Peyer's patch (tissue), 4 donors: ENCODE measurements at regions not wholly inside any gene's neighbourhood (a gene's known extent, or its start where the extent isn't known, plus 50 kb on each side); places are given as distances from the start of the nearest gene placed in this dataset.

Experiments
- DNase-seq, 3 donors: peaks; one replicate each; pipeline ENCODE4 v3.0.0-alpha.2; 2017 to 2019
- H3K27ac ChIP-seq, 4 donors: fragments of 200-600 bp; sonication (generic); one replicate each; pipeline ENCODE4 v1.5.1; 2016 to 2019
- H3K27me3 ChIP-seq, 2 donors: fragments of 200-600 bp; sonication (generic); one replicate each; pipeline ENCODE4 v1.5.1; 2019
- H3K36me3 ChIP-seq, 3 donors: fragments of 200-600 bp; sonication (generic); one replicate each; pipeline ENCODE4 v1.5.1; 2016 to 2019
- H3K4me1 ChIP-seq, 4 donors: fragments of 200-600 bp; sonication (generic); one replicate each; pipeline ENCODE4 v1.5.1; 2016 to 2019
- H3K4me3 ChIP-seq, 4 donors: fragments of 200-600 bp; sonication (generic); 1 replicate in 3 of 4; 2 replicates in 1 of 4; pipeline ENCODE4 v1.5.1; 2016 to 2019; ENCODE audit warnings: mild to moderate bottlenecking in 1 of 4
- H3K9me3 ChIP-seq, 4 donors: fragments of 200-600 bp; sonication (generic); one replicate each; pipeline ENCODE4 v1.5.1; 2016 to 2019; ENCODE audit warnings: mild to moderate bottlenecking in 1 of 4
- POLR2A ChIP-seq, 2 donors: fragments of 450-650 bp; IDR thresholded peaks; one replicate each; pipeline ENCODE4 v1.5.1; 2017; ENCODE audit warnings: antibody characterized with exemption in 2 of 2, mild to moderate bottlenecking in 2 of 2, moderate library complexity in 2 of 2
- TF ChIP-seq, protein P1 (sequence below), 6 experiments: fragments of 450-650 bp in 4 of 6; fragments of 200-600 bp in 2 of 6; sonication (generic) in 1 of 6; IDR thresholded peaks; one replicate each; pipeline ENCODE4 v1.5.1; 2017 to 2019; ENCODE audit warnings: antibody characterized with exemption in 6 of 6, mild to moderate bottlenecking in 3 of 6, moderate library complexity in 1 of 6

DNA sequence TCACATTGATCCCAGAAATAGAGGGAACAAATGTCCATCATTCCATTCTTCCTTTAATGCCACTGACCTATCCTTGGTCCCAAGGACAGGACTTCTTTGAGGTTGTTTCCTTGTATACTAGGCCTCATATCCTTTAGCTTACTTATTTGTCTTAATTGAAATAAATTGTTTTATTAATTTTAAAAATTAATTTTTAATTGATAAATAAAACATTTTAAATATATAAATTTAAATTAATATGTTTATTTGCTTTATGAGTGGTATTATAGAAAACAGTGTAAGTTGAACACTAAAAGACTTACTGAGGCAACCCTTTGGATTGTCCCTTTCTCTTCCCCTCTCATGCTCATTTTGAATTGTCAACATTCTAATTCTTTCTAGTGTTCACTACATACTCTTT, 556.9 kb upstream of the NUDT12 start:
- H3K27me3 ChIP-seq = no peaks in the 10 kb centered on the region
- no peak overlapping the region for H3K27ac ChIP-seq
- H3K9me3 ChIP-seq = no peaks in the 10 kb centered on the region
- TF ChIP-seq, protein P1, sequence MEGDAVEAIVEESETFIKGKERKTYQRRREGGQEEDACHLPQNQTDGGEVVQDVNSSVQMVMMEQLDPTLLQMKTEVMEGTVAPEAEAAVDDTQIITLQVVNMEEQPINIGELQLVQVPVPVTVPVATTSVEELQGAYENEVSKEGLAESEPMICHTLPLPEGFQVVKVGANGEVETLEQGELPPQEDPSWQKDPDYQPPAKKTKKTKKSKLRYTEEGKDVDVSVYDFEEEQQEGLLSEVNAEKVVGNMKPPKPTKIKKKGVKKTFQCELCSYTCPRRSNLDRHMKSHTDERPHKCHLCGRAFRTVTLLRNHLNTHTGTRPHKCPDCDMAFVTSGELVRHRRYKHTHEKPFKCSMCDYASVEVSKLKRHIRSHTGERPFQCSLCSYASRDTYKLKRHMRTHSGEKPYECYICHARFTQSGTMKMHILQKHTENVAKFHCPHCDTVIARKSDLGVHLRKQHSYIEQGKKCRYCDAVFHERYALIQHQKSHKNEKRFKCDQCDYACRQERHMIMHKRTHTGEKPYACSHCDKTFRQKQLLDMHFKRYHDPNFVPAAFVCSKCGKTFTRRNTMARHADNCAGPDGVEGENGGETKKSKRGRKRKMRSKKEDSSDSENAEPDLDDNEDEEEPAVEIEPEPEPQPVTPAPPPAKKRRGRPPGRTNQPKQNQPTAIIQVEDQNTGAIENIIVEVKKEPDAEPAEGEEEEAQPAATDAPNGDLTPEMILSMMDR (IDR thresholded peaks at IDR 0.05) = no peak
- TF ChIP-seq POLR2A (IDR thresholded peaks at IDR 0.05) = no peak
- no peak overlapping the region for H3K4me3 ChIP-seq
- DNase-seq = no peak
- H3K4me1 ChIP-seq = no peaks in the 10 kb centered on the region
- H3K36me3 ChIP-seq = no peaks in the 10 kb centered on the region

DNA sequence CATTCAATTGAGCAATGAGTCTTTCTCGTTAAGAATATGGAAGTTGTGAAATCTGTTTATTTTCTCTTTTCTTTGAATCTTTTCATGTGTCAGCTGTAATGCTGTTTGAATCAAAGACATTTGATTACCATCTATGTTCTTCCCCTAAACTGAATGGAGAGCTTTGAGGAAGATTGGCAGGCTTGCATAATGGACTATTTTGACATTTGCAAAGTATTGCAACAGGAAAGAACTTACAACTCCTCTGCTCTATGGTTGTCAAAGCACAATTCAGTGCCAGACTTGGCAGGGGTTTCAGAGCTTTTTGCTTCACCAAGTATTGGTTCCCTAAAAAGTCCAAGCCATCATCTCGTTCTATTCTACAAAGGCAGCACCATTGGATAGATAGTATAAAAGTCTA, 549.0 kb upstream of the NUDT12 start:
- H3K4me3 ChIP-seq = no peak overlapping the region
- H3K4me1 ChIP-seq = no peaks in the 10 kb centered on the region
- DNase-seq = no peak
- H3K27me3 ChIP-seq = no peaks in the 10 kb centered on the region
- H3K36me3 ChIP-seq = no peaks in the 10 kb centered on the region
- no peak overlapping the region for H3K27ac ChIP-seq
- TF ChIP-seq, protein P1 (IDR thresholded peaks at IDR 0.05) = no peak
- no peak for TF ChIP-seq POLR2A (IDR thresholded peaks at IDR 0.05)
- H3K9me3 ChIP-seq = no peaks in the 10 kb centered on the region

DNA sequence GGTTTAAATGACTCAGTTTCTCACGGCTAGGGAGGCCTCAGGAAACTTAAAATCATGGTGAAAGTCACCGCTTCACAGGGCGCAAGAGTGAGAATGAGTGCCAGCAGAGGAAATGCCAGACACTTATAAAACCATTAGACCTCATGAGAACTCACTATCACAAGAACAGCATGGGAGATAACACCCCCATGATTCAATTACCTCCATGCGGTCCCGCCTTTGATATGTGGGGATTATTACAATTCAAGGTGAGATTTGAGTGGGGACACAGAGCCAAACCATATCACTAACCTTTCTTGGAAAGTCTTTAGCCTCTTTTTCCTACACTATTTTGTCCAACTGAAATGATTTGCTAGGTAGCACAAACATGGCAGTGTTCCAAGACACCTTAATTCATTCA, 533.9 kb upstream of the NUDT12 start:
- H3K4me1 ChIP-seq = no peaks in the 10 kb centered on the region
- DNase-seq = no peak
- H3K27me3 ChIP-seq = no peaks in the 10 kb centered on the region
- no peak for TF ChIP-seq POLR2A (IDR thresholded peaks at IDR 0.05)
- TF ChIP-seq, protein P1 (IDR thresholded peaks at IDR 0.05) = no peak
- no peaks in the 10 kb centered on the region for H3K9me3 ChIP-seq
- H3K36me3 ChIP-seq = no peaks in the 10 kb centered on the region
- H3K27ac ChIP-seq = no peak overlapping the region
- H3K4me3 ChIP-seq = no peak overlapping the region

DNA sequence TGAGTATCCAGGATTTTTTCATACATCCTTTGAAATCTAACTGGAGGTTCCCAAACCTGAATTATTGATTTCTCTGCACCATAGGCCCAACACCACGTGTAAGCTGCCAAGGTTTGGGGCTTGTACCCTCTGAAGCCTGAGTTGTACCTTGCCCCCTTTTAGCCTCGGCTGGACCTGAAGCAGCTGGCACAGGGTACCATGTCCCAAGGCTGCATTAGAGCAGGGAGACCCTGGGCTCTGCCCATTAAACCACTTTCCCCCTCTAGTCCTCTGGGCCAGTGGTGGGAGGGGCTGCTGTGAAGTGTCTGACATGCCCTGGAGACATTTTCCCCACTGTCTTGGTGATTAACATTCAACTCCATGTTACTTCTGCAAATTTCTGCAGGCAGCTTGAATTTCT, 532.9 kb upstream of the NUDT12 start:
- Histone ChIP-seq H3K9me3 (no peaks in the 10 kb centered on the region), H3K36me3 (no peaks in the 10 kb centered on the region), H3K27me3 (no peaks in the 10 kb centered on the region), H3K27ac (no peak overlapping the region), H3K4me1 (no peaks in the 10 kb centered on the region), H3K4me3 (no peak overlapping the region)
- DNase-seq = no peak
- no peak for TF ChIP-seq POLR2A (IDR thresholded peaks at IDR 0.05)
- TF ChIP-seq, protein P1 (IDR thresholded peaks at IDR 0.05) = no peak

DNA sequence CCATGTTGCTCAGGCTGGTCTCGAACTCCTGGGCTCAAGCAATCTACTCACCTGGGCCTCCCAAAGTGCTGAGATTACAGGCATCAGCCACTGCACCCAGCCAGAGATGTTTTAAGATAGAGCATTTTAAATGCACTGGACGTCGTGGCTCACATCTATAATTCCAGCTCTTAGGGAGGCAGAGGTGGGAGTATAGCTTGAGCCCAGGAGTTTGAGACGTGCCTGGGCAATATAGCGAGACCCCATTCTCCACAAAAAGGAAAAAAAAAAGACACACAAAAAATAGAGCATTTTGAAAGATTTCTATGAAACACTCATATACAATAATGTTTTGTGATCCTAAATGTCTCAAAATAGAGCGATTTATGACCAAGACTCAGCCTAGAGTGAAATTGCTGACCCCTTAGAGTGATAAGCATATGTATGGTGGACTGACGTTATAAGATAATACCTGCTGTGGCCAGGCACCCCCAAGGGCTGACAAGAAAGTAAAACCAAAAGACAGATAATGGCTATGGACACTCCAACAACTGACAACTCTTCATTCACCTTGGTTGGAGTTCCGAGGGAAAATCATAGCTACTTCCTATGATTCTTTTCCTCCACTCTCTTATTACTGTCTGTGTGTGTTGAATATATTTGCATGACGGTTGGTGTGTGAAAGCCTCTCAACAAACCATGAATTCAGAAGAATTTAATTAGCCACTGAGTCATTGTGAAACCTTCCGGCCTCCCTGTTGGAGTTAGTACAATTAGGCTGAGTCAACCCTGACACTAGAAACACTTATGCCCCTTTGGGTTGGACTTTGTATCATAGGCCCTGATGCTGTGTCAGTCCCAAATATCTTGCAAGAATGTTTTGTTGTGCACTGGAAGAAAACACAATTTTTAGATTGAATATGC, 526.5 kb upstream of the NUDT12 start:
- TF ChIP-seq, protein P1 (IDR thresholded peaks at IDR 0.05) = no peak
- TF ChIP-seq POLR2A (IDR thresholded peaks at IDR 0.05) = no peak
- no peak for DNase-seq
- no peaks in the 10 kb centered on the region for H3K9me3 ChIP-seq
- no peak overlapping the region for H3K27ac ChIP-seq
- no peak overlapping the region for H3K4me3 ChIP-seq
- no peaks in the 10 kb centered on the region for H3K36me3 ChIP-seq
- H3K4me1 ChIP-seq = no peaks in the 10 kb centered on the region
- H3K27me3 ChIP-seq = no peaks in the 10 kb centered on the region
